H1 (cell line): ENCODE measurements at regions not wholly inside any gene's neighbourhood (a gene's known extent, or its start where the extent isn't known, plus 50 kb on each side); places are given as distances from the start of the nearest gene placed in this dataset.

Experiments used
- CTCF ChIA-PET: fragments of 300-600 bp; sonication (Branson Sonifier 250); formaldehyde crosslinking; loops from one replicate; lab custom pipeline; 2021; ENCODE audit not compliant: partially characterized antibody; lab: Charles Lee
- POLR2A ChIA-PET: fragments of 300-600 bp; sonication (Branson Sonifier 250); formaldehyde crosslinking; loops from one replicate; lab custom pipeline; 2021; ENCODE audit warnings: inconsistent platforms; ENCODE audit not compliant: partially characterized antibody; lab: Charles Lee
- DNase-seq, 2 experiments: peaks; one replicate each; pipeline versions ENCODE4 v3.0.0 to v3.0.0-alpha.2; 2010 to 2022; ENCODE audit warnings: low spot score in 2 of 2, low read depth in 1 of 2, mixed read lengths in 1 of 2
- FAIRE-seq: peaks from 2 replicates; lab custom pipeline; 2011; peaks lifted over from hg19 to GRCh38; lab: Jason Lieb, UNC
- H2AFZ ChIP-seq: 2 replicates; pipeline ENCODE4 v1.8.1; 2012; ENCODE audit warnings: low read length, inconsistent platforms
- H2AK5ac ChIP-seq: 2 replicates; pipeline ENCODE4 v1.6.1; 2013; ENCODE audit warnings: low read depth, low read length
- H2BK120ac ChIP-seq: replicated peaks from 2 replicates; pipeline ENCODE3; 2013; ENCODE audit warnings: low read depth, low read length, inconsistent platforms
- H2BK12ac ChIP-seq: 2 replicates; pipeline ENCODE4 v1.6.1; 2013; ENCODE audit warnings: low read depth, low read length
- H2BK15ac ChIP-seq: 2 replicates; pipeline ENCODE4 v1.6.1; 2013; ENCODE audit warnings: low read length
- H2BK20ac ChIP-seq: 2 replicates; pipeline ENCODE4 v1.6.1; 2013; ENCODE audit warnings: low read length
- H2BK5ac ChIP-seq: 2 replicates; pipeline ENCODE4 v1.6.1; 2013; ENCODE audit warnings: low read depth, low read length
- H3K14ac ChIP-seq: 2 replicates; pipeline ENCODE4 v1.6.1; 2013; ENCODE audit warnings: inconsistent platforms; ENCODE audit not compliant: insufficient read length
- H3K18ac ChIP-seq: 2 replicates; pipeline ENCODE4 v1.6.1; 2013; ENCODE audit warnings: low read length; ENCODE audit errors: extremely low read depth
- H3K23ac ChIP-seq: 2 replicates; pipeline ENCODE4 v1.6.1; 2013; ENCODE audit warnings: inconsistent platforms; ENCODE audit not compliant: insufficient read length
- H3K23me2 ChIP-seq: 2 replicates; pipeline ENCODE4 v1.6.1; 2013; ENCODE audit warnings: low read depth, low read length
- H3K27ac ChIP-seq: 2 replicates; pipeline ENCODE4 v1.6.1; 2011; ENCODE audit warnings: low read depth, low read length, inconsistent platforms
- H3K27me3 ChIP-seq, 4 experiments: replicated peaks in 1 of 4; 1 replicate in 1 of 4; 2 replicates in 3 of 4; pipeline versions ENCODE4 v1.6.1 to v1.8.1; 2011 to 2013; ENCODE audit warnings: low read length in 3 of 4, mild to moderate bottlenecking in 3 of 4, inconsistent platforms in 2 of 4, mixed read lengths in 2 of 4, moderate library complexity in 1 of 4; ENCODE audit not compliant: control insufficient read depth in 3 of 4, insufficient read depth in 3 of 4; ENCODE audit errors: extremely low read depth in 1 of 4
- H3K36me3 ChIP-seq, 4 experiments: 2 replicates each; pipeline versions ENCODE4 v1.6.1 to v1.8.1; 2011 to 2013; ENCODE audit warnings: mild to moderate bottlenecking in 4 of 4, low read length in 3 of 4, moderate library complexity in 2 of 4, control low read depth in 1 of 4, inconsistent platforms in 1 of 4; ENCODE audit not compliant: insufficient read depth in 4 of 4, control insufficient read depth in 2 of 4
- H3K4ac ChIP-seq: replicated peaks from 2 replicates; pipeline ENCODE3; 2013; ENCODE audit warnings: low read length, low read depth, mixed read lengths, inconsistent platforms; ENCODE audit not compliant: insufficient read length
- H3K4me1 ChIP-seq, 4 experiments: replicated peaks in 1 of 4; 1 replicate in 1 of 4; 2 replicates in 3 of 4; pipeline versions ENCODE4 v1.6.1 to v1.8.1; 2011 to 2013; ENCODE audit warnings: low read length in 3 of 4, inconsistent platforms in 2 of 4, mixed read lengths in 1 of 4; ENCODE audit not compliant: insufficient read depth in 4 of 4, control insufficient read depth in 3 of 4
- H3K4me2 ChIP-seq, 2 experiments: 2 replicates each; pipeline versions ENCODE4 v1.6.1 to v1.8.1; 2011 to 2013; ENCODE audit warnings: low read depth in 2 of 2, low read length in 2 of 2, control low read depth in 1 of 2, inconsistent platforms in 1 of 2, mild to moderate bottlenecking in 1 of 2; ENCODE audit not compliant: insufficient read depth in 1 of 2
- H3K4me3 ChIP-seq, 4 experiments: fragments of 200-600, 300-600 bp in 1 of 4; sonication (generic), shearing (Covaris generic), sonication (Bioruptor Twin) in 1 of 4; 2 replicates each; pipeline versions ENCODE4 v1.5.1 to v1.8.1; 2011 to 2016; ENCODE audit warnings: low read length in 4 of 4, low read depth in 3 of 4, control low read depth in 2 of 4, inconsistent platforms in 2 of 4, mild to moderate bottlenecking in 2 of 4, mixed read lengths in 1 of 4, moderate library complexity in 1 of 4; ENCODE audit not compliant: insufficient read depth in 2 of 4; ENCODE audit errors: extremely low read depth in 1 of 4
- H3K56ac ChIP-seq: replicated peaks from 2 replicates; pipeline ENCODE3; 2013; ENCODE audit warnings: low read depth, mild to moderate bottlenecking, mixed read lengths, low read length, inconsistent platforms; ENCODE audit not compliant: insufficient read length
- H3K79me1 ChIP-seq: 2 replicates; pipeline ENCODE4 v1.6.1; 2013; ENCODE audit warnings: low read depth, low read length, control low read depth
- H3K79me2 ChIP-seq, 2 experiments: 2 replicates each; pipeline versions ENCODE4 v1.6.1 to v1.8.1; 2012 to 2013; ENCODE audit warnings: low read length in 2 of 2, mild to moderate bottlenecking in 2 of 2, inconsistent platforms in 1 of 2; ENCODE audit not compliant: insufficient read depth in 2 of 2, control insufficient read depth in 1 of 2
- H3K9ac ChIP-seq, 4 experiments: replicated peaks in 1 of 4; 1 replicate in 1 of 4; 2 replicates in 3 of 4; pipeline versions ENCODE4 v1.6.1 to v1.8.1; 2011 to 2013; ENCODE audit warnings: low read depth in 3 of 4, low read length in 3 of 4, control low read depth in 2 of 4, mild to moderate bottlenecking in 2 of 4, moderate library complexity in 2 of 4, inconsistent platforms in 1 of 4; ENCODE audit errors: extremely low read depth in 1 of 4
- H3K9me3 ChIP-seq, 2 experiments: 2 replicates each; pipeline versions ENCODE4 v1.6.1 to v1.8.1; 2012 to 2013; ENCODE audit warnings: mild to moderate bottlenecking in 2 of 2, moderate library complexity in 2 of 2, control low read depth in 1 of 2, inconsistent platforms in 1 of 2, low read depth in 1 of 2, low read length in 1 of 2, mixed read lengths in 1 of 2; ENCODE audit not compliant: insufficient read depth in 2 of 2
- H4K20me1 ChIP-seq, 2 experiments: replicated peaks in 1 of 2; 2 replicates each; pipeline versions ENCODE3 to v1.8.1; 2011 to 2013; ENCODE audit warnings: inconsistent platforms in 2 of 2, low read length in 2 of 2, mild to moderate bottlenecking in 1 of 2; ENCODE audit not compliant: insufficient read depth in 2 of 2, control insufficient read depth in 1 of 2
- H4K5ac ChIP-seq: 2 replicates; pipeline ENCODE4 v1.6.1; 2013; ENCODE audit warnings: low read length, low read depth, mixed read lengths, inconsistent platforms; ENCODE audit not compliant: insufficient read length
- H4K8ac ChIP-seq: 2 replicates; pipeline ENCODE4 v1.8.0; 2013; ENCODE audit warnings: mild to moderate bottlenecking, moderate library complexity, low read length, inconsistent platforms; ENCODE audit not compliant: insufficient read depth; ENCODE audit errors: extremely low read depth
- H4K91ac ChIP-seq: replicated peaks from 2 replicates; pipeline ENCODE3; 2013; ENCODE audit warnings: low read length, mixed read lengths, inconsistent platforms; ENCODE audit not compliant: insufficient read length
- BCL11A ChIP-seq, 2 experiments: IDR thresholded peaks; one replicate each; pipeline ENCODE4 v1.6.1; 2011; ENCODE audit warnings: low read depth in 2 of 2, low read length in 2 of 2, mild to moderate bottlenecking in 2 of 2
- CHD2 ChIP-seq: IDR thresholded peaks from 2 replicates; pipeline ENCODE4 v1.6.1; 2012; ENCODE audit warnings: low read length, improper control_type of control experiment
- CTBP2 ChIP-seq: IDR thresholded peaks from 2 replicates; pipeline ENCODE4 v1.7.0; 2011; ENCODE audit warnings: borderline replicate concordance, mild to moderate bottlenecking, moderate library complexity, mixed read lengths, low read length; ENCODE audit not compliant: insufficient read depth, insufficient read length
- EZH2 ChIP-seq: fragments of 200-600 bp; sonication (generic); IDR thresholded peaks from 2 replicates; pipeline ENCODE4 v1.7.1; 2012; ENCODE audit warnings: low read depth, mild to moderate bottlenecking, moderate library complexity, low read length, inconsistent platforms; ENCODE audit not compliant: severe bottlenecking
- KDM4A ChIP-seq: IDR thresholded peaks from one replicate; pipeline ENCODE4 v1.7.1; 2012; ENCODE audit warnings: low read depth, mild to moderate bottlenecking, moderate library complexity, low read length, inconsistent platforms; ENCODE audit not compliant: severe bottlenecking
- POLR2AphosphoS5 ChIP-seq: IDR thresholded peaks from 2 replicates; pipeline ENCODE4 v1.6.1; 2011; ENCODE audit warnings: low read depth, low read length
- POU5F1 ChIP-seq: IDR thresholded peaks from 2 replicates; pipeline ENCODE4 v1.6.1; 2011; ENCODE audit warnings: low read depth, mild to moderate bottlenecking, low read length, moderate library complexity
- RXRA ChIP-seq: IDR thresholded peaks from 2 replicates; pipeline ENCODE4 v1.6.1; 2011; ENCODE audit warnings: low read depth, mild to moderate bottlenecking, low read length, moderate library complexity; ENCODE audit not compliant: insufficient read depth
- SP2 ChIP-seq: IDR thresholded peaks from 2 replicates; pipeline ENCODE4 v1.6.1; 2012; ENCODE audit warnings: mild to moderate bottlenecking, low read length, inconsistent platforms
- SUZ12 ChIP-seq: fragments of 200-600 bp; sonication (generic); IDR thresholded peaks from 2 replicates; pipeline ENCODE4 v1.6.1; 2012; ENCODE audit warnings: mild to moderate bottlenecking, inconsistent platforms, low read length, moderate library complexity, mixed read lengths
- TEAD4 ChIP-seq: IDR thresholded peaks from 2 replicates; pipeline ENCODE4 v1.6.1; 2012; ENCODE audit warnings: low read depth, low read length, inconsistent platforms, mixed read lengths
- ZNF274 ChIP-seq: IDR thresholded peaks from 2 replicates; pipeline ENCODE4 v1.7.0; 2012; ENCODE audit warnings: low read length, borderline replicate concordance; ENCODE audit errors: extremely low read depth
- WGBS, 2 experiments: shearing (Covaris generic) in 1 of 2; methylation state at CpG; one replicate each; pipeline versions ENCODE4 v1.1.6 to v1.1.7; 2013 to 2015; ENCODE audit warnings: low lambda C conversion rate in 2 of 2, mixed read lengths in 2 of 2, inconsistent platforms in 1 of 2, low coverage in 1 of 2, missing lambda C conversion rate in 1 of 2; ENCODE audit not compliant: insufficient replicate concordance in 2 of 2, insufficient coverage in 1 of 2, insufficient read length in 1 of 2; ENCODE audit errors: extremely low coverage in 1 of 2, missing lambda C conversion rate in 1 of 2; 5-methylcytosine and 5-hydroxymethylcytosine counted together
- TF ChIP-seq, protein P1 (sequence below), 3 experiments: IDR thresholded peaks; 1 replicate in 2 of 3; 2 replicates in 1 of 3; pipeline versions ENCODE4 v1.5.1 to v1.6.1; 2011; ENCODE audit warnings: low read length in 3 of 3, mild to moderate bottlenecking in 3 of 3, inconsistent platforms in 2 of 3, low read depth in 1 of 3, moderate library complexity in 1 of 3; ENCODE audit not compliant: insufficient read depth in 1 of 3; ENCODE audit errors: control extremely low read depth in 1 of 3

DNA sequence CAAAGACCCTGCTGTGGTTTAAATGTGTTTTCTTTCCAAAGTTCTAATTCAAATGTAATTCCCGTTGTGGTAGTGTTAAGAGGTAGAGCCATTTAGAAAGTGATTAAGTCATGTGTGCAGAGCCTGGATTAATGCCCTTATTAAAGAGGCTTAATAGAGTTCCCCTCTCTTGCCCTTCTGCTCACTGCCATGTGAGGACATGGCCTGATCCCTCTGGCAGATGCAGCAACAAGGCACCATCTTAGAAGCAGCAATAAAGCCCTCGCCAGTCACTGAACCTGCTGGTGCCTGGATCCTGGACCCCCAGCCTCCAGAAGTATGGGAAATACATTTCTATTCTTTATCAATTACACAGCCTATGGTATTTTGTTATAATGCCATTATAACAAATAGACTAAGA, 485.2 kb downstream of the DCDC2C start:
- H4K5ac ChIP-seq, result no peak overlapping the region
- no peak overlapping the region for H3K23ac ChIP-seq
- FAIRE-seq (no peak), DNase-seq (no peak)
- no peaks in the 10 kb centered on the region for H3K79me1 ChIP-seq
- peaks cover 18 to 21% of the 10 kb centered on the region in 2 experiments for H3K9me3 ChIP-seq
- no peak overlapping the region for H2BK5ac ChIP-seq
- CTCF ChIA-PET, result no interaction called here
- no peak overlapping the region for H3K4me3 ChIP-seq
- H2BK15ac ChIP-seq, result no peak overlapping the region
- no peaks in the 10 kb centered on the region for H3K79me2 ChIP-seq
- H3K4ac ChIP-seq, result no peak overlapping the region
- H2AK5ac ChIP-seq, result no peak overlapping the region
- no peak overlapping the region for H2AFZ ChIP-seq
- no peaks in the 10 kb centered on the region for H4K20me1 ChIP-seq
- H3K23me2 ChIP-seq, result no peaks in the 10 kb centered on the region
- no peak overlapping the region for H3K18ac ChIP-seq
- no peak overlapping the region for H3K9ac ChIP-seq
- WGBS, 2 experiments, result 86% methylated on average over 2 of the region's 2 CpGs; no CpG with 5 or more reads in 1 of the 2 experiments
- H4K8ac ChIP-seq, result no peak overlapping the region
- no peaks in the 10 kb centered on the region for H3K4me1 ChIP-seq
- H4K91ac ChIP-seq, result no peak overlapping the region
- H2BK120ac ChIP-seq, result no peak overlapping the region
- no peak overlapping the region for H3K4me2 ChIP-seq
- no peak overlapping the region for H2BK20ac ChIP-seq
- POLR2A ChIA-PET, result no interaction called here
- H3K56ac ChIP-seq, result no peak overlapping the region
- H2BK12ac ChIP-seq, result no peak overlapping the region
- H3K14ac ChIP-seq, result no peak overlapping the region
- no peaks in the 10 kb centered on the region for H3K27me3 ChIP-seq
- no peaks in the 10 kb centered on the region for H3K36me3 ChIP-seq
- no peak overlapping the region for H3K27ac ChIP-seq
- no peak for TF ChIP-seq EZH2
- TF ChIP-seq TEAD4, result no peak
- TF ChIP-seq, protein P1, sequence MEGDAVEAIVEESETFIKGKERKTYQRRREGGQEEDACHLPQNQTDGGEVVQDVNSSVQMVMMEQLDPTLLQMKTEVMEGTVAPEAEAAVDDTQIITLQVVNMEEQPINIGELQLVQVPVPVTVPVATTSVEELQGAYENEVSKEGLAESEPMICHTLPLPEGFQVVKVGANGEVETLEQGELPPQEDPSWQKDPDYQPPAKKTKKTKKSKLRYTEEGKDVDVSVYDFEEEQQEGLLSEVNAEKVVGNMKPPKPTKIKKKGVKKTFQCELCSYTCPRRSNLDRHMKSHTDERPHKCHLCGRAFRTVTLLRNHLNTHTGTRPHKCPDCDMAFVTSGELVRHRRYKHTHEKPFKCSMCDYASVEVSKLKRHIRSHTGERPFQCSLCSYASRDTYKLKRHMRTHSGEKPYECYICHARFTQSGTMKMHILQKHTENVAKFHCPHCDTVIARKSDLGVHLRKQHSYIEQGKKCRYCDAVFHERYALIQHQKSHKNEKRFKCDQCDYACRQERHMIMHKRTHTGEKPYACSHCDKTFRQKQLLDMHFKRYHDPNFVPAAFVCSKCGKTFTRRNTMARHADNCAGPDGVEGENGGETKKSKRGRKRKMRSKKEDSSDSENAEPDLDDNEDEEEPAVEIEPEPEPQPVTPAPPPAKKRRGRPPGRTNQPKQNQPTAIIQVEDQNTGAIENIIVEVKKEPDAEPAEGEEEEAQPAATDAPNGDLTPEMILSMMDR (IDR thresholded peaks at IDR 0.05; ENCODE audit: control extremely low read depth in 1 of 3, insufficient read depth in 1 of 3, low read depth in 1 of 3, low read length in 3 of 3), result no peak
- no peak for TF ChIP-seq POLR2AphosphoS5
- TF ChIP-seq CHD2, result no peak
- TF ChIP-seq ZNF274, result no peak
- TF ChIP-seq SUZ12, result no peak
- TF ChIP-seq KDM4A, result no peak
- TF ChIP-seq RXRA, result no peak
- no peak for TF ChIP-seq SP2
- no peak for TF ChIP-seq CTBP2
- no peak for TF ChIP-seq POU5F1
- no peak for TF ChIP-seq BCL11A (IDR thresholded peaks at IDR 0.05; ENCODE audit: low read depth in 2 of 2, low read length in 2 of 2)
